GM13977 (cell line): ENCODE measurements at regions not wholly inside any gene's neighbourhood (a gene's known extent, or its start where the extent isn't known, plus 50 kb on each side); places are given as distances from the start of the nearest gene placed in this dataset.

Experiments used
- DNase-seq: peaks from one replicate; pipeline ENCODE4 v3.0.0; 2012; ENCODE audit warnings: low spot score
- CTCF ChIP-seq: IDR thresholded peaks from 2 replicates; pipeline ENCODE4 v1.5.1; 2012; ENCODE audit warnings: mild to moderate bottlenecking, control low read depth; ENCODE audit not compliant: insufficient read depth; ENCODE audit errors: extremely low read depth, missing control alignments
- in situ Hi-C: fragments of 300-500 bp; cut with MboI; formaldehyde crosslinking; loops from one replicate; pipeline ENCODE4 v1.12.0; 2022; ENCODE audit warnings: low sequenced_read_pairs, low pct_unique_long_range_greater_than_20kb, mixed read lengths, inconsistent platforms; ENCODE audit not compliant: unreplicated experiment

GRCh38 chr4:41443340-41444079 is 94.4 kb upstream of the LIMCH1 start:
- no peak for DNase-seq
- TF ChIP-seq CTCF: no peak
- in situ Hi-C loops: no loop called here

DNA sequence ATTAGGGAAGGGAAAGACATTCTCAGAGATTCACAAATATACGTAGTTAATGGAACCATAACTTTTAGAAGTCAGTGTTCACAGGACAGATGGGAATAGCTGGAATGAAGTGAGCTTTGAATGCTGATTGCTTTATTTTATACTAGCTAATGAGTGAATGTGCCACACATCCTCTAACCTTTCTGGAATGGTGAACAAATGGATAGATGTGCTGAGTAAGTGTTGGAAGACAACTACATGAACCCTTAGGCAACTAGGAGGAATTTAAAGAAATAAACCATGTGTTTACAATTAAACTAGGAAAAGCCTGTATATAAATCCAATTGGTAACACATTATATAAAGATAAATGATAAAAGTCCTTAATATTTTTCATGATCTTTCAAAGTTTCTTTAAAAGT is 91.6 kb upstream of the LIMCH1 start:
- no peak for TF ChIP-seq CTCF
- no peak for DNase-seq
- in situ Hi-C loops: no loop called here

GRCh38 chr4:41446981-41447725 is 90.8 kb upstream of the LIMCH1 start:
- no peak for DNase-seq
- no peak for TF ChIP-seq CTCF
- in situ Hi-C loops: no loop called here

DNA sequence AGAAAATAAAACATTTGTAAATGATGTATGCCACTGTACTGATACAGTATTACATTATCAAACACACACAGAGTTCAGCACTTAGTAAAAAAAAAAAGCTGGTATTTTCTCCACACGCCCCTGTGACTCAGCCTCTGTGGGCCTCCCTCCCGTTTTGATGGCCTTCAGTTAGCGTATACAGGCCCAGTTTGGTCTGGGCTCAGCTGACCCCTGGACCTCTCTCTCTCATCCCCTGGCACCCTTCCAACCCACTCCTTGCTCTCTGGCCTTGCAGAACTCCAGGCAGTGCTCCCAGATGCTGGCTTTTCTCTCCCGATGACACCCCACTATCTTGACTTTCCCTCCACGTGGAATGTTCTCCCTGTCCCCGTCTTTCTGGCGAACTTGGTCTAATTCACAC is 89.0 kb upstream of the LIMCH1 start:
- DNase-seq: no peak
- TF ChIP-seq CTCF: no peak
- in situ Hi-C loops: no loop called here

DNA sequence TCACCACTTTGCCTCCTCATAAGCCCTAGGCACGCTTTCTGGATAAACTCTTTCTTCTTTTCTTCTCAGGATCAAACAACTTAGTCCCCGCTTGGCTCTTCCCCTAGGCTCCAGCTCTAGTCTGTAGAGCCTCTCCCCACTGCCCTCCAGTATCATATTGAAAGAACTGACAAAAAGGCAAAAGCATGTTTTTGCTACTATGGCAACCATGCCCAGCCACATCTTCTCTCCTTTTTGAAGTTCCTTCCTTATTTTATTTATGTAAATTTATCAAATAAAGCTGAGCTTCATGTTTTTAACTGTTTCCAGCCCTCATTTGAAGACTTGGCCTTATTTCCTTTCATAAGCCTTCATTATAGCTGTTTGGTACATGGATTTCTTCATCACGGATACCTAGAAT is 86.0 kb upstream of the LIMCH1 start:
- in situ Hi-C loops: no loop called here
- no peak for TF ChIP-seq CTCF
- DNase-seq: no peak

- in situ Hi-C loops: no loop called here
- DNase-seq: no peak
- TF ChIP-seq CTCF: no peak
These were observed 85.3 kb upstream of the LIMCH1 start for GRCh38 chr4:41452484-41453225.
